Glutamatergic neuron (in vitro differentiated cells): ENCODE measurements at regions not wholly inside any gene's neighbourhood (a gene's known extent, or its start where the extent isn't known, plus 50 kb on each side); places are given as distances from the start of the nearest gene placed in this dataset.

Experiments
- DNase-seq: peaks from one replicate; pipeline ENCODE4 v3.0.0; 2022
- H3K27ac Mint-ChIP-seq: one replicate; pipeline ENCODE4 v1.8.0; 2020; ENCODE audit warnings: mild to moderate bottlenecking, mixed read lengths, inconsistent platforms; ENCODE audit not compliant: unreplicated experiment
- H3K27me3 Mint-ChIP-seq: one replicate; pipeline ENCODE4 v1.8.0; 2020; ENCODE audit warnings: mild to moderate bottlenecking, moderate library complexity, mixed read lengths, inconsistent platforms; ENCODE audit not compliant: unreplicated experiment
- H3K36me3 Mint-ChIP-seq: one replicate; pipeline ENCODE4 v1.8.0; 2020; ENCODE audit warnings: mild to moderate bottlenecking, mixed read lengths, inconsistent platforms; ENCODE audit not compliant: unreplicated experiment
- H3K4me1 Mint-ChIP-seq: one replicate; pipeline ENCODE4 v1.8.0; 2020; ENCODE audit warnings: mild to moderate bottlenecking, low read depth, mixed read lengths, inconsistent platforms; ENCODE audit not compliant: unreplicated experiment
- H3K4me3 Mint-ChIP-seq: one replicate; pipeline ENCODE4 v1.8.0; 2020; ENCODE audit warnings: mild to moderate bottlenecking, mixed read lengths, inconsistent platforms; ENCODE audit not compliant: unreplicated experiment
- H3K9me3 Mint-ChIP-seq: one replicate; pipeline ENCODE4 v1.8.0; 2020; ENCODE audit warnings: mild to moderate bottlenecking, moderate library complexity, mixed read lengths, inconsistent platforms; ENCODE audit not compliant: unreplicated experiment
- CTCF ChIP-seq: fragments of 200-600 bp; sonication (generic); IDR thresholded peaks from one replicate; pipeline ENCODE4 v1.5.0; 2021; ENCODE audit not compliant: partially characterized antibody, unreplicated experiment

GRCh38 chr6:10202581-10202980 is 212.3 kb downstream of the TFAP2A start:
- H3K4me3 Mint-ChIP-seq = no peak overlapping the region
- no peak overlapping the region for H3K27ac Mint-ChIP-seq
- TF ChIP-seq CTCF = no peak
- no peak for DNase-seq
- H3K4me1 Mint-ChIP-seq = no peaks in the 10 kb centered on the region
- no peaks in the 10 kb centered on the region for H3K36me3 Mint-ChIP-seq
- no peaks in the 10 kb centered on the region for H3K9me3 Mint-ChIP-seq
- no peaks in the 10 kb centered on the region for H3K27me3 Mint-ChIP-seq

- H3K4me1 Mint-ChIP-seq = no peaks in the 10 kb centered on the region
- H3K27me3 Mint-ChIP-seq = no peaks in the 10 kb centered on the region
- no peak for DNase-seq
- TF ChIP-seq CTCF = no peak
- H3K36me3 Mint-ChIP-seq = no peaks in the 10 kb centered on the region
- no peaks in the 10 kb centered on the region for H3K9me3 Mint-ChIP-seq
- H3K4me3 Mint-ChIP-seq = no peak overlapping the region
- no peak overlapping the region for H3K27ac Mint-ChIP-seq
Measured at GRCh38 chr6:10201606-10202510, 213.0 kb downstream of the TFAP2A start.

GRCh38 chr6:10196090-10196489 is 218.8 kb downstream of the TFAP2A start:
- H3K27me3 Mint-ChIP-seq = no peaks in the 10 kb centered on the region
- no peaks in the 10 kb centered on the region for H3K36me3 Mint-ChIP-seq
- no peak for TF ChIP-seq CTCF
- H3K4me1 Mint-ChIP-seq = no peaks in the 10 kb centered on the region
- no peak overlapping the region for H3K27ac Mint-ChIP-seq
- no peaks in the 10 kb centered on the region for H3K9me3 Mint-ChIP-seq
- DNase-seq = no peak
- no peak overlapping the region for H3K4me3 Mint-ChIP-seq

GRCh38 chr6:10194816-10195672 is 219.8 kb downstream of the TFAP2A start:
- Mint-ChIP-seq H3K4me1 (no peaks in the 10 kb centered on the region), H3K9me3 (no peaks in the 10 kb centered on the region), H3K4me3 (no peak overlapping the region), H3K36me3 (no peaks in the 10 kb centered on the region), H3K27me3 (no peaks in the 10 kb centered on the region), H3K27ac (no peak overlapping the region)
- no peak for TF ChIP-seq CTCF
- DNase-seq = no peak

GRCh38 chr6:10193321-10193720 is 221.6 kb downstream of the TFAP2A start:
- no peaks in the 10 kb centered on the region for H3K27me3 Mint-ChIP-seq
- H3K4me1 Mint-ChIP-seq = no peaks in the 10 kb centered on the region
- no peak overlapping the region for H3K4me3 Mint-ChIP-seq
- no peak for TF ChIP-seq CTCF
- H3K36me3 Mint-ChIP-seq = no peaks in the 10 kb centered on the region
- no peak for DNase-seq
- H3K9me3 Mint-ChIP-seq = no peaks in the 10 kb centered on the region
- no peak overlapping the region for H3K27ac Mint-ChIP-seq
